HCT116 (cell line): ENCODE measurements at regions not wholly inside any gene's neighbourhood (a gene's known extent, or its start where the extent isn't known, plus 50 kb on each side); places are given as distances from the start of the nearest gene placed in this dataset.

ENCODE experiments used
- ATAC-seq: fragments of 200-7000 bp; cut with Tn5 transposase; 2 replicates; pipeline ENCODE4 v1.9.1; 2020; ENCODE audit warnings: mild to moderate bottlenecking, moderate library complexity
- BruUV-seq: library from RNA; stranded (reverse); fragments of 400-500 nt; replicated peaks from 2 replicates; lab custom pipeline; 2021; lab: Mats Ljungman, UMichigan
- CTCF ChIA-PET: fragments of 300-600 bp; sonication (Branson Sonifier 250); formaldehyde crosslinking; loops from one replicate; lab custom pipeline; 2021; ENCODE audit warnings: antibody characterized with exemption; lab: Charles Lee
- POLR2A ChIA-PET: fragments of 300-600, 350-600 bp; sonication (Branson Sonifier 250); formaldehyde crosslinking; loops from one replicate; lab custom pipeline; 2021; ENCODE audit warnings: antibody characterized with exemption; lab: Charles Lee
- RAD21 ChIA-PET, 2 experiments: fragments of 300-600 bp; sonication (Branson Sonifier 250); formaldehyde crosslinking; loops; one replicate each; lab custom pipeline; 2023; ENCODE audit warnings: low total read pairs in 2 of 2; ENCODE audit not compliant: uncharacterized antibody in 2 of 2, unreplicated experiment in 2 of 2, low non-redundant PET in 1 of 2; lab: Charles Lee
- DNase-seq: peaks from one replicate; pipeline ENCODE4 v3.0.0-alpha.2; 2010; ENCODE audit warnings: low read depth, low spot score
- H2AFZ ChIP-seq: fragments of 200-600 bp; shearing (Covaris generic), sonication (generic); 2 replicates; pipeline ENCODE4 v1.6.1; 2017; ENCODE audit warnings: low read depth, mixed run types, mixed read lengths, antibody characterized with exemption, low read length; ENCODE audit not compliant: poor library complexity, severe bottlenecking
- H3K27ac ChIP-seq: 2 replicates; pipeline ENCODE4 v1.5.1; 2012; ENCODE audit warnings: low read depth, low read length
- H3K27me3 ChIP-seq: fragments of 200-600 bp; sonication (generic); 2 replicates; pipeline ENCODE4 v1.6.1; 2016; ENCODE audit warnings: mixed run types, low read length, mixed read lengths; ENCODE audit not compliant: insufficient read depth
- H3K36me3 ChIP-seq, 2 experiments: fragments of 200-500 bp in 1 of 2; fragments of 200-600 bp in 1 of 2; sonication (Bioruptor generic) in 1 of 2; sonication (generic) in 1 of 2; 2 replicates each; pipeline versions ENCODE4 v1.5.1 to v1.6.1; 2014 to 2016; ENCODE audit warnings: low read length in 2 of 2, inconsistent platforms in 1 of 2, mixed read lengths in 1 of 2, mixed run types in 1 of 2; ENCODE audit not compliant: insufficient read depth in 2 of 2, control insufficient read depth in 1 of 2
- H3K4me1 ChIP-seq, 2 experiments: fragments of 200-600 bp in 1 of 2; sonication (generic) in 1 of 2; 2 replicates each; pipeline versions ENCODE4 v1.5.1 to v1.6.1; 2012 to 2017; ENCODE audit warnings: low read length in 2 of 2, inconsistent platforms in 1 of 2, mild to moderate bottlenecking in 1 of 2, mixed read lengths in 1 of 2, mixed run types in 1 of 2, moderate library complexity in 1 of 2; ENCODE audit not compliant: insufficient read depth in 2 of 2, control insufficient read depth in 1 of 2
- H3K4me2 ChIP-seq: fragments of 200-600 bp; sonication (generic); 2 replicates; pipeline ENCODE4 v1.6.1; 2017; ENCODE audit warnings: mixed run types, low read length, mixed read lengths
- H3K4me3 ChIP-seq, 2 experiments: fragments of 200-600 bp in 1 of 2; sonication (generic) in 1 of 2; replicated peaks in 1 of 2; 2 replicates each; pipeline ENCODE4 v1.5.1; 2011 to 2016; ENCODE audit warnings: low read length in 2 of 2, control low read depth in 1 of 2, low read depth in 1 of 2, mild to moderate bottlenecking in 1 of 2, mixed read lengths in 1 of 2, mixed run types in 1 of 2
- H3K79me2 ChIP-seq: fragments of 200-600 bp; sonication (generic); 2 replicates; pipeline ENCODE4 v1.6.1; 2017; ENCODE audit warnings: mild to moderate bottlenecking, mixed run types, low read length, moderate library complexity, mixed read lengths; ENCODE audit not compliant: insufficient read depth
- H3K9ac ChIP-seq: fragments of 200-600 bp; sonication (generic); 2 replicates; pipeline ENCODE4 v1.6.1; 2016; ENCODE audit warnings: low read length, mixed read lengths
- H3K9me2 ChIP-seq: fragments of 200-600 bp; sonication (generic), shearing (Covaris generic); 2 replicates; pipeline ENCODE4 v1.6.1; 2017; ENCODE audit warnings: mixed run types, mild to moderate bottlenecking, moderate library complexity; ENCODE audit not compliant: insufficient read depth
- H3K9me3 ChIP-seq, 2 experiments: fragments of 200-500 bp in 1 of 2; fragments of 200-600 bp in 1 of 2; sonication (Bioruptor generic) in 1 of 2; sonication (generic) in 1 of 2; 2 replicates each; pipeline ENCODE4 v1.6.1; 2014 to 2017; ENCODE audit warnings: low read length in 2 of 2, mixed read lengths in 2 of 2, inconsistent platforms in 1 of 2, low read depth in 1 of 2, mild to moderate bottlenecking in 1 of 2, mixed run types in 1 of 2, moderate library complexity in 1 of 2; ENCODE audit not compliant: control insufficient read depth in 1 of 2, insufficient read depth in 1 of 2
- H4K20me1 ChIP-seq: fragments of 200-600 bp; sonication (generic), shearing (Covaris generic); 2 replicates; pipeline ENCODE4 v1.6.1; 2017; ENCODE audit warnings: mixed run types, mild to moderate bottlenecking, moderate library complexity; ENCODE audit not compliant: insufficient read depth
- CBX3 ChIP-seq: IDR thresholded peaks from 2 replicates; pipeline ENCODE4 v1.6.1; 2012; ENCODE audit warnings: low read depth
- ELF1 ChIP-seq: IDR thresholded peaks from 2 replicates; pipeline ENCODE4 v1.6.1; 2012; ENCODE audit warnings: low read depth, borderline replicate concordance
- POLR2A ChIP-seq: IDR thresholded peaks from 2 replicates; pipeline ENCODE4 v1.7.0; 2011; ENCODE audit warnings: borderline replicate concordance; ENCODE audit not compliant: insufficient read depth, insufficient read length; ENCODE audit errors: extremely low read depth
- RAD21 ChIP-seq: IDR thresholded peaks from 2 replicates; pipeline ENCODE4 v1.6.1; 2012; ENCODE audit warnings: low read depth, mild to moderate bottlenecking
- TCF7L2 ChIP-seq: IDR thresholded peaks from 2 replicates; pipeline ENCODE4 v1.7.0; 2011; ENCODE audit warnings: borderline replicate concordance, inconsistent platforms; ENCODE audit not compliant: insufficient read depth, insufficient read length; ENCODE audit errors: extremely low read depth
- YY1 ChIP-seq: IDR thresholded peaks from 2 replicates; pipeline ENCODE4 v1.6.1; 2011; ENCODE audit warnings: low read length, low read depth, moderate library complexity, mild to moderate bottlenecking; ENCODE audit not compliant: insufficient replicate concordance; ENCODE audit errors: extremely low read depth
- ZFX ChIP-seq: fragments of 450-650 bp; IDR thresholded peaks from 2 replicates; pipeline ENCODE4 v1.6.1; 2017
- intact Hi-C: fragments of 100-400 bp; cut with micrococcal nuclease; formaldehyde crosslinking; loops from 2 replicates; pipeline ENCODE4 v1.10.0; 2022

- no peak for TF ChIP-seq ZFX
Measured at GRCh38 chr5:62701036-62701435, 122.4 kb downstream of the LRRC70 start (continued).

GRCh38 chr5:62698756-62699155 lies 120.1 kb downstream of the LRRC70 start:
- Histone ChIP-seq H3K4me1 (no peaks in the 10 kb centered on the region), H3K27me3 (no peaks in the 10 kb centered on the region), H3K36me3 (no peaks in the 10 kb centered on the region), H3K4me2 (no peak overlapping the region), H3K4me3 (no peak overlapping the region), H3K79me2 (no peaks in the 10 kb centered on the region), H3K9me3 (no peaks in the 10 kb centered on the region), H2AFZ (no peak overlapping the region), H3K27ac (no peak overlapping the region), H3K9ac (no peak overlapping the region), H4K20me1 (no peaks in the 10 kb centered on the region), H3K9me2 (no peaks in the 10 kb centered on the region)
- DNase-seq (no peak), ATAC-seq (no peak)
- ChIA-PET RAD21 (no interaction called here), CTCF (no interaction called here), POLR2A (no interaction called here)
- TF ChIP-seq POLR2A: no peak
- no TSS peak for BruUV-seq
- intact Hi-C loops: no loop called here

- H3K36me3 ChIP-seq: no peaks in the 10 kb centered on the region
- no peaks in the 10 kb centered on the region for H3K79me2 ChIP-seq
- ChIA-PET RAD21 (no interaction called here), POLR2A (no interaction called here), CTCF (no interaction called here)
- no peak overlapping the region for H3K4me2 ChIP-seq
- ATAC-seq (no peak), DNase-seq (no peak)
- no peak overlapping the region for H3K9ac ChIP-seq
- no peaks in the 10 kb centered on the region for H3K4me1 ChIP-seq
- no peak overlapping the region for H3K4me3 ChIP-seq
- TF ChIP-seq POLR2A: no peak
- TF ChIP-seq ELF1: no peak
- TF ChIP-seq YY1: no peak
- no peak for TF ChIP-seq CBX3
- TF ChIP-seq TCF7L2: no peak
- no peak for TF ChIP-seq RAD21
- no peak for TF ChIP-seq ZFX
- H4K20me1 ChIP-seq: no peaks in the 10 kb centered on the region
- H2AFZ ChIP-seq: no peak overlapping the region
- no peaks in the 10 kb centered on the region for H3K9me2 ChIP-seq
- H3K27me3 ChIP-seq: no peaks in the 10 kb centered on the region
- no TSS peak for BruUV-seq
- no peak overlapping the region for H3K27ac ChIP-seq
- no peaks in the 10 kb centered on the region for H3K9me3 ChIP-seq
- intact Hi-C loops: no loop called here
Measured at GRCh38 chr5:62695274-62695673, 116.7 kb downstream of the LRRC70 start.
